ENCODE measurements at regions not wholly inside any gene's neighbourhood (a gene's known extent, or its start where the extent isn't known, plus 50 kb on each side); places are given as distances from the start of the nearest gene placed in this dataset.

DNA sequence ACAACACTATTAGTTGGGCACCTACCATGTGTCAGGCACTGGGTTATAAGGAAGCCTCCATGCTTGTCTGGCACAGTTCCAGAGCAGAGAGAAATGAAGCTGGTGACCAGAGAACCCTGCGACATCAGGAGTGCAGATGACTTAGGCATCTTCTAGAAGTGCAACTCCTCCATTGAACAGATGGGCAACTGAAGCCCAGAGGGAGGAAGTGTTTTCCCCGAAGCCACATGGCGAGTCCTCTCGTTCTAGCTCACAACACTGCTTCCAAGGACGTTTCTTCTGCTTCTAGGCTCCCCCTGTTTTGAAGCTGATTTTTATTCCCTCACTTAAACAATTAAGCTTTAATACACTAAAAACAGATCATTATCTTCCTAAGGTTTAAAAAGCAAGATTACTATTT lies 109.8 kb upstream of the SYT13 start:
- no peak for TF ChIP-seq GATA2 (IDR thresholded peaks at IDR 0.05; ENCODE audit: low read depth, low read length)
- no peak for TF ChIP-seq GATA3 (IDR thresholded peaks at IDR 0.05; ENCODE audit: low read depth, low read length)
